ENCODE measurements at regions not wholly inside any gene's neighbourhood (a gene's known extent, or its start where the extent isn't known, plus 50 kb on each side); places are given as distances from the start of the nearest gene placed in this dataset.

GRCh38 chr6:33944686-33945411, 141.0 kb upstream of the MLN start:
- DNase-seq (ENCODE audit: low spot score in 2 of 2), result no peak
- H3K4me3 ChIP-seq (ENCODE audit: low read depth, poor library complexity, severe bottlenecking), result no peak overlapping the region
- TF ChIP-seq CTCF (IDR thresholded peaks at IDR 0.05), result no peak
- no peak for TF ChIP-seq POLR2A (IDR thresholded peaks at IDR 0.05)
- 85 to 88% methylated on average over 22 of the region's 22 CpGs for WGBS, 2 donors
- intact Hi-C loops (cut with DNase I; ENCODE audit: low total_unique reads), result no loop called here

GRCh38 chr6:33936886-33937285, 133.1 kb upstream of the MLN start:
- TF ChIP-seq CTCF (IDR thresholded peaks at IDR 0.05), result no peak
- TF ChIP-seq POLR2A (IDR thresholded peaks at IDR 0.05), result no peak
- no peak for DNase-seq (ENCODE audit: low spot score in 2 of 2)
- intact Hi-C loops (cut with DNase I; ENCODE audit: low total_unique reads), result no loop called here
- WGBS, 2 donors, result 52 to 67% methylated on average over 1 of the region's 1 CpG
- H3K4me3 ChIP-seq (ENCODE audit: low read depth, poor library complexity, severe bottlenecking), result no peak overlapping the region

- intact Hi-C loops (cut with DNase I; ENCODE audit: low total_unique reads), result no loop called here
- no peak for TF ChIP-seq POLR2A (IDR thresholded peaks at IDR 0.05)
- no peak for TF ChIP-seq CTCF (IDR thresholded peaks at IDR 0.05)
- WGBS, 2 donors, result 64 to 76% methylated on average over 11 to 15 of the region's 15 CpGs
- no peak overlapping the region for H3K4me3 ChIP-seq (ENCODE audit: low read depth, poor library complexity, severe bottlenecking)
- DNase-seq (ENCODE audit: low spot score in 2 of 2), result no peak
Measured at GRCh38 chr6:33935439-33936080, 131.8 kb upstream of the MLN start.

- TF ChIP-seq POLR2A (IDR thresholded peaks at IDR 0.05) (no peak), CTCF (IDR thresholded peaks at IDR 0.05) (no peak)
- intact Hi-C loops (cut with DNase I; ENCODE audit: low total_unique reads), result no loop called here
- 75 to 80% methylated on average over 7 of the region's 7 CpGs for WGBS, 2 donors
- no peak for DNase-seq (ENCODE audit: low spot score in 2 of 2)
- no peak overlapping the region for H3K4me3 ChIP-seq (ENCODE audit: low read depth, poor library complexity, severe bottlenecking)
Measured at GRCh38 chr6:33934731-33935270, 131.0 kb upstream of the MLN start.

GRCh38 chr6:33933101-33933500, 129.3 kb upstream of the MLN start:
- intact Hi-C loops (cut with DNase I; ENCODE audit: low total_unique reads), result no loop called here
- TF ChIP-seq CTCF (IDR thresholded peaks at IDR 0.05) (no peak), POLR2A (IDR thresholded peaks at IDR 0.05) (no peak)
- H3K4me3 ChIP-seq (ENCODE audit: low read depth, poor library complexity, severe bottlenecking), result no peak overlapping the region
- WGBS, 2 donors, result 40 to 59% methylated on average over 4 of the region's 4 CpGs
- DNase-seq (ENCODE audit: low spot score in 2 of 2), result no peak

Measured in lower leg skin (tissue), 4 donors.